22Rv1 (cell line): ENCODE measurements at regions not wholly inside any gene's neighbourhood (a gene's known extent, or its start where the extent isn't known, plus 50 kb on each side); places are given as distances from the start of the nearest gene placed in this dataset.

Experiments used
- H3K27ac ChIP-seq: fragments of 450-650 bp; 2 replicates; pipeline ENCODE4 v1.5.1; 2017
- CTCF ChIP-seq: fragments of 450-650 bp; IDR thresholded peaks from 2 replicates; pipeline ENCODE4 v1.5.1; 2017; ENCODE audit warnings: mild to moderate bottlenecking
- ZFX ChIP-seq: fragments of 450-650 bp; IDR thresholded peaks from 2 replicates; pipeline ENCODE4 v1.6.1; 2017; ENCODE audit warnings: antibody characterized with exemption, borderline replicate concordance

DNA sequence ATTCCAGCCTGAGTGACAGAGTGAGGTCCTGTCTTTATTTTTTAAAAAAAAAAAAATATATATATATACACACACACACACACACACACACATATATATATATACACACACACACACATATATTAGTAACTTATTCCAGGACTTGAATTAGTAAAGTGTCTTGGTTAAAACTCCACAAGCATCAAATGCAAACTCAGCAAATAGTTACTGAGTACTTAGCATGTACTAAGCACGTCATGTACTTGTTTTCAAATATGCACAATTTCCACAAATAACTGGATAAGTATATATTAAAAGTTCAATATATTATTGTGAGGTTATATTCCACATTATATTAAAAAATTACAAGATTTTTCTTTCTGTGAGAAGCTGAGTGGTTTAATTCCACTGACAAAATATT, 304.7 kb downstream of the ZEB2 start:
- no peak overlapping the region for H3K27ac ChIP-seq
- TF ChIP-seq CTCF (no peak), ZFX (no peak)

DNA sequence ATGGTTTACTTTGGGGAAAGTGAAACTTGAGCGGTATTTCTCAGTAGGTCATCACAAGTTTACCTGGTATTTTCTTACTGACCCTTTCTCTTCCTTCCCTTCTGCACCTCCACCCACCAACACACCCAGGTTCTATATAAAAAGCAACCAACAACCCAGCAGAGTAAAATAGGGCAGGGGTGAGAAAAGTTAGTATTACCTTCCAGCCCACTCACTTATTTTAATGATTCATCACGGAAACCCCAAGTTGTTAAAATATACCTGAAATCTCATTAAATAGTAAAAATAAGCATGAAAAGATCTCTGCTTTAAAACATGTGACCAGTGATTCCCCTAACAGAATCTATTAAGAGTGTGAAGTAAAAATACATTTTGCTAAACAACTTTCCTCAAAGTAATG, 306.1 kb downstream of the ZEB2 start:
- H3K27ac ChIP-seq: no peak overlapping the region
- TF ChIP-seq CTCF (no peak), ZFX (no peak)

GRCh38 chr2:144211826-144212225, 308.1 kb downstream of the ZEB2 start:
- no peak overlapping the region for H3K27ac ChIP-seq
- TF ChIP-seq ZFX: no peak
- TF ChIP-seq CTCF: no peak

- no peak for TF ChIP-seq ZFX
- no peak for TF ChIP-seq CTCF
- no peak overlapping the region for H3K27ac ChIP-seq
Measured at GRCh38 chr2:144211065-144211464, 308.9 kb downstream of the ZEB2 start.

DNA sequence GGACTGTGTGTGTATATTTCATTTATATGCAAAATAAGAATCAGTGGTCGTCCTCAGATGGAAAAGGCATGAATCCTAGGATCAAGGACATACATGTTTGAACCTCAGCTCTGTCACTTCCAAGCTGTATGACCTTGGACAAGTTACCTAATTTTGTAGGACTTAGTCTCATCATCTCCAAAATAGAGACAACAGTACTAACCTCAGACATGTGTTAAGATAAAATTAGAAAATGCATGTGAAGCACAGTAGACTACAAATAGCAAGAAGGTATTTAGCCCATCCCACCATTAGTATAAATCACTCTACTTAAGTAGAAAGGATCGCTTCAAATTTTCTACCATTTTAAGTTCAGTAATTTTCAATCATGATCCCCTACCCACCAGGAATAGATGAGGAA, 309.8 kb downstream of the ZEB2 start:
- H3K27ac ChIP-seq: no peak overlapping the region
- TF ChIP-seq CTCF: no peak
- no peak for TF ChIP-seq ZFX

GRCh38 chr2:144208924-144209323, 311.0 kb downstream of the ZEB2 start:
- TF ChIP-seq ZFX (no peak), CTCF (no peak)
- no peak overlapping the region for H3K27ac ChIP-seq

DNA sequence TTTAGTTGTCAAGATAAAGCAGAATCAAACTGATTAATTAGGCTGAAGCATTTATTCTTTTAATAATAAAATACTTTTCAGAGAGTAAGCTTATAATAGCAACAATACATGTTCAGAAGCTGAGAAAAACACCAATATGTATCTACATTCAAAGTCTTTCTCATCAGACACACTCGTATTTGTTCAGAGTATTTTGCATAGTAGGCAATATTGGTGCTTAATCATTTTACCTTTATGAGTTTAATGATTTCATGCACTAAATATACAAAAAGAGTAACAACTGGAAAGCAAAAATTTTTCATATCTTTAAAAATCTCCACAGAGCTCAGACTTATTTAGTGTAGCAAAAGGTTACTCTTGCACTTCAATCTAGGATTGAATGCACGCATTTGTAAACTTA, 313.9 kb downstream of the ZEB2 start:
- no peak for TF ChIP-seq CTCF
- no peak for TF ChIP-seq ZFX

More for the DNA sequence above, 313.9 kb downstream of the ZEB2 start:
- H3K27ac ChIP-seq: no peak overlapping the region
